ENCODE measurements at regions not wholly inside any gene's neighbourhood (a gene's known extent, or its start where the extent isn't known, plus 50 kb on each side); places are given as distances from the start of the nearest gene placed in this dataset.

GRCh38 chr1:200234938-200235337 lies 174.9 kb downstream of the ZNF281 start:
- peak; percentile 80 for DNase-seq (ENCODE audit: low read depth)
- H3K27me3 ChIP-seq (ENCODE audit: control insufficient read depth, insufficient read depth, low read length), result no peaks in the 10 kb centered on the region
- H3K4me3 ChIP-seq (ENCODE audit: low read depth, low read length), result no peak overlapping the region
- H3K36me3 ChIP-seq (ENCODE audit: control insufficient read depth, insufficient read depth, low read length), result no peaks in the 10 kb centered on the region
- TF ChIP-seq CTCF (IDR thresholded peaks at IDR 0.05; ENCODE audit: insufficient read depth, low read length, severe bottlenecking), result no peak
- no peak for FAIRE-seq

- FAIRE-seq (no peak), DNase-seq (ENCODE audit: low read depth) (no peak)
- no peak for TF ChIP-seq CTCF (IDR thresholded peaks at IDR 0.05; ENCODE audit: insufficient read depth, low read length, severe bottlenecking)
Observed at GRCh38 chr1:200233393-200233792, 176.4 kb downstream of the ZNF281 start.

GRCh38 chr1:200231787-200232231 lies 178.0 kb downstream of the ZNF281 start:
- DNase-seq (ENCODE audit: low read depth) (peak; percentile 69), FAIRE-seq (no peak)

More at GRCh38 chr1:200233393-200233792, 176.4 kb downstream of the ZNF281 start:
- H3K36me3 ChIP-seq (ENCODE audit: control insufficient read depth, insufficient read depth, low read length), result no peaks in the 10 kb centered on the region
- no peak overlapping the region for H3K4me3 ChIP-seq (ENCODE audit: low read depth, low read length)
- H3K27me3 ChIP-seq (ENCODE audit: control insufficient read depth, insufficient read depth, low read length), result no peaks in the 10 kb centered on the region

GRCh38 chr1:200230671-200231070 lies 179.2 kb downstream of the ZNF281 start:
- FAIRE-seq (no peak), DNase-seq (ENCODE audit: low read depth) (no peak)
- H3K36me3 ChIP-seq (ENCODE audit: control insufficient read depth, insufficient read depth, low read length), result no peaks in the 10 kb centered on the region
- TF ChIP-seq CTCF (IDR thresholded peaks at IDR 0.05; ENCODE audit: insufficient read depth, low read length, severe bottlenecking), result no peak
- H3K27me3 ChIP-seq (ENCODE audit: control insufficient read depth, insufficient read depth, low read length), result no peaks in the 10 kb centered on the region
- H3K4me3 ChIP-seq (ENCODE audit: low read depth, low read length), result no peak overlapping the region

More at GRCh38 chr1:200231787-200232231, 178.0 kb downstream of the ZNF281 start:
- Histone ChIP-seq H3K27me3 (ENCODE audit: control insufficient read depth, insufficient read depth, low read length) (no peaks in the 10 kb centered on the region), H3K36me3 (ENCODE audit: control insufficient read depth, insufficient read depth, low read length) (no peaks in the 10 kb centered on the region), H3K4me3 (ENCODE audit: low read depth, low read length) (no peak overlapping the region)
- no peak for TF ChIP-seq CTCF (IDR thresholded peaks at IDR 0.05; ENCODE audit: insufficient read depth, low read length, severe bottlenecking)

- TF ChIP-seq CTCF (IDR thresholded peaks at IDR 0.05; ENCODE audit: insufficient read depth, low read length, severe bottlenecking), result no peak
- Histone ChIP-seq H3K36me3 (ENCODE audit: control insufficient read depth, insufficient read depth, low read length) (no peaks in the 10 kb centered on the region), H3K4me3 (ENCODE audit: low read depth, low read length) (no peak overlapping the region), H3K27me3 (ENCODE audit: control insufficient read depth, insufficient read depth, low read length) (no peaks in the 10 kb centered on the region)
- no peak for FAIRE-seq
- no peak for DNase-seq (ENCODE audit: low read depth)
Observed at GRCh38 chr1:200228486-200228885, 181.3 kb downstream of the ZNF281 start.

- no peaks in the 10 kb centered on the region for H3K36me3 ChIP-seq (ENCODE audit: control insufficient read depth, insufficient read depth, low read length)
- no peak for FAIRE-seq
- no peak for TF ChIP-seq CTCF (IDR thresholded peaks at IDR 0.05; ENCODE audit: insufficient read depth, low read length, severe bottlenecking)
- H3K27me3 ChIP-seq (ENCODE audit: control insufficient read depth, insufficient read depth, low read length), result no peaks in the 10 kb centered on the region
- no peak for DNase-seq (ENCODE audit: low read depth)
- no peak overlapping the region for H3K4me3 ChIP-seq (ENCODE audit: low read depth, low read length)
Observed at GRCh38 chr1:200228081-200228480, 181.8 kb downstream of the ZNF281 start.
